ENCODE measurements at regions not wholly inside any gene's neighbourhood (a gene's known extent, or its start where the extent isn't known, plus 50 kb on each side); places are given as distances from the start of the nearest gene placed in this dataset.

DNA sequence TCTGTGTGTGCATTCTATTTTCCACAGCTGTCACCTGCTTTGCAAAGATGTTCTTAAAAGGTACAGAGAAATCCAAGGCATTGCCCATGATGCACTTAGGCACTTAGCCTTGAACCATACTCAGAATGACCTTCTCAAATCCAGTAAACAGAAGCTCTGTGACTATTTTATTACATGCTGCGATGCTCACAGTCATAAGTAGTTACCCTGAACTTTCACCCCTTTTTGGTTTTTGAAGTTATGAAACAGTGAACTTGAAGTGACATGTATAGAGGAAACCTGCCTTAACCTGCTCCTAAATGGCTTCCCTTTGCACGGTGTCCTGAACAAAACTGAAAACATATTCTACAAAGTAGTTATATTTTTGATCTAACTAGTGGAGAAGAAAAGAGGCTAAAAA is 100.4 kb downstream of the SLC10A2 start:
- CTCF ChIA-PET: no interaction called here
- H3K4me1 Mint-ChIP-seq: peaks cover 15% of the 10 kb centered on the region
- DNase-seq: no peak
- H3K27me3 Mint-ChIP-seq: no peaks in the 10 kb centered on the region
- POLR2A ChIA-PET: no interaction called here
- H3K4me3 Mint-ChIP-seq: no peak overlapping the region
- intact Hi-C loops (cut with micrococcal nuclease): no loop called here
- no peak overlapping the region for H3K27ac Mint-ChIP-seq
- no peak for ATAC-seq (ENCODE audit: low read depth)
- TF ChIP-seq, protein P1, sequence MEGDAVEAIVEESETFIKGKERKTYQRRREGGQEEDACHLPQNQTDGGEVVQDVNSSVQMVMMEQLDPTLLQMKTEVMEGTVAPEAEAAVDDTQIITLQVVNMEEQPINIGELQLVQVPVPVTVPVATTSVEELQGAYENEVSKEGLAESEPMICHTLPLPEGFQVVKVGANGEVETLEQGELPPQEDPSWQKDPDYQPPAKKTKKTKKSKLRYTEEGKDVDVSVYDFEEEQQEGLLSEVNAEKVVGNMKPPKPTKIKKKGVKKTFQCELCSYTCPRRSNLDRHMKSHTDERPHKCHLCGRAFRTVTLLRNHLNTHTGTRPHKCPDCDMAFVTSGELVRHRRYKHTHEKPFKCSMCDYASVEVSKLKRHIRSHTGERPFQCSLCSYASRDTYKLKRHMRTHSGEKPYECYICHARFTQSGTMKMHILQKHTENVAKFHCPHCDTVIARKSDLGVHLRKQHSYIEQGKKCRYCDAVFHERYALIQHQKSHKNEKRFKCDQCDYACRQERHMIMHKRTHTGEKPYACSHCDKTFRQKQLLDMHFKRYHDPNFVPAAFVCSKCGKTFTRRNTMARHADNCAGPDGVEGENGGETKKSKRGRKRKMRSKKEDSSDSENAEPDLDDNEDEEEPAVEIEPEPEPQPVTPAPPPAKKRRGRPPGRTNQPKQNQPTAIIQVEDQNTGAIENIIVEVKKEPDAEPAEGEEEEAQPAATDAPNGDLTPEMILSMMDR (IDR thresholded peaks at IDR 0.05): no peak
- H3K9me3 Mint-ChIP-seq: no peaks in the 10 kb centered on the region
- no peaks in the 10 kb centered on the region for H3K36me3 Mint-ChIP-seq (ENCODE audit: low read depth)

- Mint-ChIP-seq H3K27ac (no peak overlapping the region), H3K4me1 (no peaks in the 10 kb centered on the region), H3K27me3 (no peaks in the 10 kb centered on the region), H3K9me3 (no peaks in the 10 kb centered on the region), H3K36me3 (ENCODE audit: low read depth) (no peaks in the 10 kb centered on the region), H3K4me3 (no peak overlapping the region)
- ChIA-PET CTCF (no interaction called here), POLR2A (no interaction called here)
- intact Hi-C loops (cut with micrococcal nuclease): no loop called here
- TF ChIP-seq, protein P1 (IDR thresholded peaks at IDR 0.05): no peak
- no peak for DNase-seq
- no peak for ATAC-seq (ENCODE audit: low read depth)
These were observed 103.8 kb downstream of the SLC10A2 start for GRCh38 chr13:102962430-102962829.

DNA sequence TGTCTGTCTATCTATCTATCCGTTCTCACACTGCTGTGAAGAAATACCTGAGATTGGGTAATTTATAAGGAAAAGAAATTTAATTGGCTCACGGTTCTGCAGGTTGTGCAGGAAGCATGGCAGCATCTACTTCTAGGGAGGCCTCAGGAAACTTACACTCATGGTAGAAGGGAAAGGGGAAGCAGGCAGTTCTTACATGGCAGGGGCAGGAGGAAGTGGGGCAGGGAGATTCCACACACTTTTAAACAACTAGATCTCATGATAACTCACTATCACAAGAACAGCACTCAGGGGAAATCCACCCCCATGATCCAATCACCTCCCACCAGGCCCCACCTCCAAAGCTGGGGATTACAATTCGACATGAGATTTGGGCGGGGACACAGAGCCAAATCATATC is 105.3 kb downstream of the SLC10A2 start:
- Mint-ChIP-seq H3K27ac (no peak overlapping the region), H3K36me3 (ENCODE audit: low read depth) (no peaks in the 10 kb centered on the region), H3K4me3 (no peak overlapping the region), H3K9me3 (no peaks in the 10 kb centered on the region), H3K4me1 (no peaks in the 10 kb centered on the region), H3K27me3 (no peaks in the 10 kb centered on the region)
- TF ChIP-seq, protein P1 (IDR thresholded peaks at IDR 0.05): no peak
- DNase-seq (no peak), ATAC-seq (ENCODE audit: low read depth) (no peak)
- POLR2A ChIA-PET: no interaction called here
- intact Hi-C loops (cut with micrococcal nuclease): no loop called here
- CTCF ChIA-PET: no interaction called here

DNA sequence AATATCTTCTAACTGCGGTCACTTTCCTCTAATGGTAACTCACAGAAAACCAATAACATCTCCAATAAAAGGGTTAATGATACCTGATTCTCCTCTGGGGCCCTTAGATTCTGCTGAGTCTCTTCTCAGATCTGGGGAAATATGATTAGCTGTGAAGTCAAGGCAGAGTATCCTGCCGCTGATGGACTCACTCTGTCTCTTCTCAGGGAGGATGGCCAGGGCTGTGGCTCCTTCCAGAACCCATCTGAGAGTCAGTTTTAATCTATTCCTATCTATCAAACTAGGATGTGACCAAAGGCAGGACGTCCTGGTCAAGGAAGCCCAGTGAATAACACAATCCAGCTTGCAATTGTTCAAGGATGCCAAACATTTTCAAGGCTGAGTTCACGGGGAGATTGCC is 109.8 kb downstream of the SLC10A2 start:
- Mint-ChIP-seq H3K27ac (no peak overlapping the region), H3K27me3 (no peaks in the 10 kb centered on the region), H3K36me3 (ENCODE audit: low read depth) (no peaks in the 10 kb centered on the region), H3K9me3 (no peaks in the 10 kb centered on the region), H3K4me1 (no peaks in the 10 kb centered on the region), H3K4me3 (no peak overlapping the region)
- intact Hi-C loops (cut with micrococcal nuclease): no loop called here
- DNase-seq (no peak), ATAC-seq (ENCODE audit: low read depth) (no peak)
- ChIA-PET CTCF (no interaction called here), POLR2A (no interaction called here)
- TF ChIP-seq, protein P1 (IDR thresholded peaks at IDR 0.05): no peak

GRCh38 chr13:102954350-102954749 is 108.5 kb downstream of the ERCC5 start:
- no peaks in the 10 kb centered on the region for H3K36me3 Mint-ChIP-seq (ENCODE audit: low read depth)
- DNase-seq (no peak), ATAC-seq (ENCODE audit: low read depth) (no peak)
- POLR2A ChIA-PET: no interaction called here
- H3K4me3 Mint-ChIP-seq: no peak overlapping the region
- CTCF ChIA-PET: no interaction called here
- intact Hi-C loops (cut with micrococcal nuclease): no loop called here
- H3K27ac Mint-ChIP-seq: no peak overlapping the region
- TF ChIP-seq, protein P1 (IDR thresholded peaks at IDR 0.05): no peak
- H3K27me3 Mint-ChIP-seq: no peaks in the 10 kb centered on the region
- no peaks in the 10 kb centered on the region for H3K4me1 Mint-ChIP-seq
- no peaks in the 10 kb centered on the region for H3K9me3 Mint-ChIP-seq
